Activated naive CD8-positive, alpha-beta T cell treated with anti-CD3 and anti-CD28 coated beads for 36 hours (primary cell): ENCODE measurements at regions not wholly inside any gene's neighbourhood (a gene's known extent, or its start where the extent isn't known, plus 50 kb on each side); places are given as distances from the start of the nearest gene placed in this dataset.

Experiments
- DNase-seq: peaks from one replicate; pipeline ENCODE4 v3.0.0; 2021
- H3K27ac Mint-ChIP-seq: one replicate; pipeline ENCODE4 v1.8.0; 2022; ENCODE audit warnings: mild to moderate bottlenecking, moderate library complexity, mixed read lengths
- H3K27me3 Mint-ChIP-seq: one replicate; pipeline ENCODE4 v1.8.0; 2022; ENCODE audit warnings: mild to moderate bottlenecking, mixed read lengths
- H3K36me3 Mint-ChIP-seq: one replicate; pipeline ENCODE4 v1.8.0; 2021; ENCODE audit warnings: mild to moderate bottlenecking, mixed read lengths
- H3K4me1 Mint-ChIP-seq: one replicate; pipeline ENCODE4 v1.8.0; 2021; ENCODE audit warnings: mixed read lengths
- H3K4me3 Mint-ChIP-seq: one replicate; pipeline ENCODE4 v1.8.0; 2022; ENCODE audit warnings: mild to moderate bottlenecking, moderate library complexity, mixed read lengths
- H3K9me3 Mint-ChIP-seq: one replicate; pipeline ENCODE4 v1.8.0; 2022; ENCODE audit warnings: mixed read lengths

DNA sequence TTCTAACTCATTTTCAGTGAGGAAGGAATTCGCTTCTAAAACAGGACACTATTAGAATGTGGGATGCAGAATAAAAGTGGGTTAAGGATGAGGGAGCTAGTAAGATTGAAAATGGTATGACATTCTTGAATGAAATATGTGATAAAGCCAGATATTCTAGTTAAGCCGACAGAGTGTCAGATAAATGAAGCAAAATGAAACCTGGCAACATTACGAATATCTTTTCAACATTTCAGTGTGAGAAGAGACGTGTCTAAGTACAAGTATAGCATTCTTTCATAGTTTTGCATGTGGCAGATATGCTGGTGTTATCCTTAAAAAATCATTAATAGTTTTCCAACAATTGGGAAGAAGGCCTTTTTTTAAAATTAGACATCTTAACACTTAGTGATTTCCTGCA lies 1101.4 kb downstream of the RPA4 start:
- Mint-ChIP-seq H3K9me3 (no peaks in the 10 kb centered on the region), H3K27ac (no peak overlapping the region)

DNA sequence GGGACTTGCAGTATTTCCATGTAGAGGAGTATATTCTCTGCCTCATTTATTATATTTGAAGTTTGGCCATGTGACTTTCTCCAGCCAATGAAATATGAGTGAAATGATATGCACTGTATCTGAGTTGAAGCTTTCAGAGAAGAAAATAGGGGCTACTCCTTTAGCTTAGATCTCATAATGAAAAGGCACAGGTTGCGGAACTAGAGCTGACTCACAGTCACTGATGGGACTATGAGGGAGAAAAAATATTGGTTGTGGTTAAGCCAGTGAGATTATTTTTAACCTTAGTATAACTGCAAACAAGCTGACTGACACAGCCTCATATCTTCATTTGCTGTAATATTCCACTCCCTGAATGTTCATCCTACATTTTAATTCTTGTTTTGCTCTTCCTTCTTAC lies 1104.3 kb downstream of the RPA4 start:
- no peak for DNase-seq
- Mint-ChIP-seq H3K4me1 (no peaks in the 10 kb centered on the region), H3K27me3 (no peaks in the 10 kb centered on the region), H3K27ac (no peak overlapping the region), H3K36me3 (no peaks in the 10 kb centered on the region), H3K9me3 (peaks cover 2% of the 10 kb centered on the region), H3K4me3 (no peak overlapping the region)

More for the DNA sequence above, 1101.4 kb downstream of the RPA4 start:
- Mint-ChIP-seq H3K27me3 (no peaks in the 10 kb centered on the region), H3K36me3 (no peaks in the 10 kb centered on the region), H3K4me1 (no peaks in the 10 kb centered on the region), H3K4me3 (no peak overlapping the region)
- no peak for DNase-seq

DNA sequence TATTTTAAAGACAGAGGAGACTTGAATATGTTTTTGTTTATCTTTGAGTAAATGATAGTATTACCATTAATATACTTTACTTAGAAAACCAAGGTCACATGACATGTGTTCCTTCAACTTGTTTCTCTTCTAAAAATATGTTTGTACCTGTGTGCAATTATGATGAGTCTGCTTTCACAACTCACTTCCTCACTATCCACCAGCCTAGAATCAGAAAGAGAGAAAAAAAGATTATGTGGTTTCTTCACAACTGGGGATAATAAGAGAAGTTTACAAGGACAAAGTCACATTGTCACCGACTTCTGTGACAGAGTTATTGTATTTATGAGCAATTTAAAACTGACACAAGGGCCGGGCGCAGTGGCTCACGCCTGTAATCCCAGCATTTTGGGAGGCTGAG lies 1112.1 kb downstream of the RPA4 start:
- no peak overlapping the region for H3K4me3 Mint-ChIP-seq

DNA sequence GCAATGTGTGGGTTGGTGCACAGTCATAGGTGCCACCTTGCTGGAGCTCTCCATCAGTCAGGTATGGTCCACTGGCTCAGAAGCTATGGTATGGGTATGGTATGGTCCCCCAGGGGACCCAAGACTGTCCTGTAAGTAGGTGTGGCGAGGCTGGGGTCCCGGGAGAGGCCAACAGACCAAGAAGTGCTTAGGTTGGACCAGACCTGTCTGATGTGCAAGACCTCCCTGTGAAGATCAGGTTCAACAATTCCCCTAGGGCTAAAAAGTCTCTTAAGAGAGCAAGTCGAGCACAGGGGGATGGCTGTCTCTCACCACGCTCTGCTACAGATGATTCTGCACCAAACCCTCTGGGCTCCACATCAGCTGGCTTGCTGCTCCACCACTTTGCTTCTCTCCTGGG lies 1145.0 kb downstream of the RPA4 start:
- Mint-ChIP-seq H3K9me3 (peaks cover 3% of the 10 kb centered on the region), H3K4me1 (no peaks in the 10 kb centered on the region), H3K27me3 (no peaks in the 10 kb centered on the region), H3K4me3 (no peak overlapping the region), H3K36me3 (no peaks in the 10 kb centered on the region), H3K27ac (no peak overlapping the region)
- DNase-seq: no peak

More for the DNA sequence above, 1112.1 kb downstream of the RPA4 start:
- no peaks in the 10 kb centered on the region for H3K4me1 Mint-ChIP-seq
- H3K36me3 Mint-ChIP-seq: no peaks in the 10 kb centered on the region
- H3K27ac Mint-ChIP-seq: no peak overlapping the region
- peaks cover 5% of the 10 kb centered on the region for H3K9me3 Mint-ChIP-seq
- no peak for DNase-seq
- H3K27me3 Mint-ChIP-seq: no peaks in the 10 kb centered on the region

DNA sequence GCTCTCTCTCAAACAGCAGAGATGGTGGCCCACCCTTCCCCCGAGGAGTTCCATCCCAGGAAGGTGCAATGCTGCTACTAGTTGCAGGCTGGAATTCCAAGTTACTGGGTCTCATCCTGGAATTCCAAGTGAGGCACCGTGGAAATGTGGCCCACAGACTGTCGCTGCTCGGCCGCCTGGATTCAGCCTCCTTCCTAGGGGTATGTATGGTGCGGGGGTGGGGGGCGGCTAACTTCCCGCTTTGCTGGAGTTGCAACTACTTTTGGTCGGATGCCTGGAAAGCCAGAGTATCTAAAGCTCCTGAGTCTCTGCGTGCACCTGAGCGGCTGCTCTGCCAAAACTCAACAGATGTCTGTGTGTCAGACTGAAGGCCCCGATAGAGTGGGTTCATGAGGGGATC lies 1146.2 kb downstream of the RPA4 start:
- no peaks in the 10 kb centered on the region for H3K27me3 Mint-ChIP-seq
- H3K4me3 Mint-ChIP-seq: no peak overlapping the region
- no peaks in the 10 kb centered on the region for H3K9me3 Mint-ChIP-seq
- no peak overlapping the region for H3K27ac Mint-ChIP-seq
- DNase-seq: no peak
- no peaks in the 10 kb centered on the region for H3K4me1 Mint-ChIP-seq
- no peaks in the 10 kb centered on the region for H3K36me3 Mint-ChIP-seq

DNA sequence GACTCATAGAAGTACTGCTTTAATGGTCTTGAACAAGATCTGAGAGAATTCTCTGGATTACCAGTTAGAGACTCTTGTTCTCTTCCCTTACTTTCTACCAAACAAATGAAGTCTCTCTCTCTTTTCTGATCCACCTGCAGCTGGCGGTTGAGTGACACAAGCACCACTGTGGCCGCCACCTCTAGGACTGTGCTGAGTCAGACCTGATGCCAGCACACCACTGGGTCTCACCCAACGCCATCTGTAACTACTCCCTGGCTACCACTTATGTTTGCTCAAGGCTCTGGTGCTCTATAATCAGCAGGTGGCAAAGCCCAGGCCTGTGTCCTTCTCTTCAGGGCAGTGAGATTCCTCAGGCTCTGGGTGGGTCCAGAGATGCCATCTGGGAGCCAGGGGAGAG lies 1173.5 kb downstream of the RPA4 start:
- Mint-ChIP-seq H3K4me3 (no peak overlapping the region), H3K9me3 (peaks cover 6% of the 10 kb centered on the region), H3K27ac (no peak overlapping the region), H3K4me1 (no peaks in the 10 kb centered on the region), H3K27me3 (no peaks in the 10 kb centered on the region), H3K36me3 (peaks cover 1% of the 10 kb centered on the region)
- no peak for DNase-seq

DNA sequence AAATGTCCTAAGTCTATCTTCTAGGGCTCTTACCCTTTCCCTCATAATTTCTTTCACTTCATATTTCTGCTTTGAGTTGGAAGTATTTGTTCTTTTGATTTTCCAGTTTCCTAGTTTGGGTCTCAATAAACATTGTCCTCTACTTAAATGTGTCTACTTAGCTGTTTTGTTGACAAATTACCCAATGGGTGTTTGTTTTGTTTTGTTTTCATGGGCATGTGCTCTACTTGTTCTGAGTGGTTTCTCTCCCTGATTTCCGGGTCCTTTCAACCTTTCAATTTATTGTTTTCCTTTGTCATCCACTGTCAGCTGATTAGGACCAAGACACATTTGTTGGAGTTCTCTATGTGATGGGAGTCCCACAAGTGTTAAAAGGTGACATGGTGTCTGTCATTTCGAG lies 1181.4 kb downstream of the RPA4 start:
- DNase-seq: no peak
- Mint-ChIP-seq H3K4me1 (no peaks in the 10 kb centered on the region), H3K36me3 (no peaks in the 10 kb centered on the region), H3K27me3 (no peaks in the 10 kb centered on the region), H3K4me3 (no peak overlapping the region), H3K9me3 (no peaks in the 10 kb centered on the region), H3K27ac (no peak overlapping the region)

DNA sequence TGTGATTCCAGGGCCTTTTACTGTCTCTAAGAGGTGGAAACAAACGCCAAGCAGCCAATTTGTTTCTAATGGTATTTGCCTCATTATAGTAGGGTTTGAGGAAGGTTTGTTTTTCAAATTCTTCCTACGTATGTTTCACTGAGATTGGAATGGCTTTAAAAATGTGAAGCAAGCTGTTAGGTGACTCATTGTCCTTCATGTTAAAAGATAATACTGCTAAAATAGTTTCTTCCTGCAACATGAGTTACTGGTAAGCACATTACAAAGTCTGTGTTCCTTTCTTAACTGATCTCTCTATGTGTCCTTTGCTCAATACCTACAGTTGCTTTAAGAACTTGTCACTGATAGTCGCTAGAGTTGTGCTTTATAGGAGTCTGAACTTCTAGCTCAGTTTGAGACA lies 1183.9 kb downstream of the RPA4 start:
- Mint-ChIP-seq H3K4me1 (no peaks in the 10 kb centered on the region), H3K36me3 (no peaks in the 10 kb centered on the region), H3K4me3 (no peak overlapping the region), H3K9me3 (no peaks in the 10 kb centered on the region), H3K27ac (no peak overlapping the region), H3K27me3 (no peaks in the 10 kb centered on the region)
- DNase-seq: no peak

DNA sequence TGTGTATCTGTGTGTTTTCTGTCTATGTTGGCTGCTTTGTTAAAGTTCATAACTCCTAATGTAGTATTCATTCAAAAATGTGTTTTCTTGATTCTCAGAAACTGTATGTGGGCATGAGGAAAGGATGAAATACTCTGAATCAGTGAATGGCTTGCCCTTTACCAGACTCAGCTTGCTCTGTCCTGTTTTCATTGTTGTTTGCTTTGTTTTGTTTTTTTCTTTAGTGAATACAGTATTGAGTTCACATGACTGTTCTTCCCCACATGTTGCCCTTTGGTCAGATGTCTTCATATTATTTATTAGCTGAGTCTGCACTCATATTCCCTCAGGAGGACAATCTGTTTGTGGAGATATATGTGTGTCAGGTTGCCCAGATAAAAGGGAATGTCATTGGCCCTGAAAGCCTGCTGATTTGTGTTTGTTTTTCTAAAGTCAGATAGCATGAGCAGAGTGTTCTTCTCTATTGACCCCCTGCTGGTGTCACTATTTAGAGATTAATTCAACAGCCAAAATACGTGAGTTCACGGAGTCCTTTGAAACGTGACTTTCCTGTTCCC lies 1184.4 kb downstream of the RPA4 start:
- no peaks in the 10 kb centered on the region for H3K36me3 Mint-ChIP-seq
- no peaks in the 10 kb centered on the region for H3K9me3 Mint-ChIP-seq
- no peak for DNase-seq
- no peaks in the 10 kb centered on the region for H3K4me1 Mint-ChIP-seq
- no peak overlapping the region for H3K27ac Mint-ChIP-seq
- H3K27me3 Mint-ChIP-seq: no peaks in the 10 kb centered on the region
- H3K4me3 Mint-ChIP-seq: no peak overlapping the region

DNA sequence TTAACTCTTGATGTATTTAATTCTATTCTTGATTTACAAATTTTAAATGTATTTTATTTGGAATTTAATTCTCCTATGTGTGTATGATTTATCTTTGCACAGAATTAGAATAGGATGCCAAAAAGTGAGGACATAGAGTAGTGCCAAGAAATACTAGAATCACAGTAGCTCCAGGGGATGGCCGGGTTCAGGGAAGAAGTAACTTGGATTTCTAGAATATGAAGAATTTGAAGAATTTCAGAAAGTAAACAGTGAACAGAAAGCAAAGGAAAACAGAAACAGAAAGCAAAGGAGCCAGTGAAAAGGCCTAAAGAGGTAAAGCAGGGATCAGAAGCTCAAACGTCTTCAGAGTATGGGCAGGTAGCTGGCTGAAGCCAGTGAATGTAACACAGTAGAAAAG lies 1187.6 kb downstream of the RPA4 start:
- H3K27me3 Mint-ChIP-seq: no peaks in the 10 kb centered on the region
- H3K4me3 Mint-ChIP-seq: no peak overlapping the region
- no peaks in the 10 kb centered on the region for H3K9me3 Mint-ChIP-seq
- no peaks in the 10 kb centered on the region for H3K36me3 Mint-ChIP-seq
- no peak overlapping the region for H3K27ac Mint-ChIP-seq
- DNase-seq: no peak
- H3K4me1 Mint-ChIP-seq: no peaks in the 10 kb centered on the region

DNA sequence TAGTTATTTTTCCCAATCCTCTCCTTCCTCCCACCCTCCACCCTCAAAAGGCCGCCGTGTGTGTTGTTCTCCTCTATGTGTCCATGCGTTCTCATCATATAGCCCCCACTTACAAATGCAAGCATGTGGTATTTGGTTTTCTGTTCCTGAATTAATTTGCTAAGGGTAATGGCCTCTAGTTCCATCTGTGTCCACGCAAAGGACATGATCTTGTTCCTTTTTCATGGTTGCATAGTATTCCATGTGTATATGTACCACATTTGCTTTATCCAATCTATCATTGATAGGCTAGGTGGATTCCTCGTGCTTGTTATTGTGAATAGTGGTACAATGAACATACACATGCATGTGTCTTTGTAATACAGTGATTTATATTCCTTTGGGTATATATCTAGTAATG lies 1193.7 kb downstream of the RPA4 start:
- no peaks in the 10 kb centered on the region for H3K36me3 Mint-ChIP-seq
- H3K9me3 Mint-ChIP-seq: peaks cover 2% of the 10 kb centered on the region
- H3K27ac Mint-ChIP-seq: no peak overlapping the region
- H3K4me3 Mint-ChIP-seq: no peak overlapping the region
- no peaks in the 10 kb centered on the region for H3K27me3 Mint-ChIP-seq
- no peak for DNase-seq
- no peaks in the 10 kb centered on the region for H3K4me1 Mint-ChIP-seq

DNA sequence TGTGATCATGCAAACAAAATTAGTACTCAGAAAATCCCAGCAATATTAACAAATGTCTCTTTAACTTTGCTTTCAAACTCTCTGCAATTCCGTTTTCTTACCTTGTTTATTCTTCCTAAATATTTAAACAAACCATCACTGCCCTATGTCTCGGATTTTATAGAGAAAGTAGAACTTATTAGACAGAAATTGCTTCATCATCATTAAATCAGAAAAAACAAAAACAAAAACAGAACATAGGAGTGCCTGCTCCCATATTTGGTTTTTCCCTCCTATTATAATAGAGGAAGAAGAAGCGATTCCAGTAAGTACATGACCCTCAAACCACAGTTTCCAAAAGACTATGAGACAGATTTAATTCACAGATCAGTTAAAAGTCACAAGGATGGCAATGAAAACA lies 1228.0 kb downstream of the RPA4 start:
- no peak overlapping the region for H3K27ac Mint-ChIP-seq
- no peaks in the 10 kb centered on the region for H3K4me1 Mint-ChIP-seq
- DNase-seq: no peak
- H3K36me3 Mint-ChIP-seq: no peaks in the 10 kb centered on the region
- no peak overlapping the region for H3K4me3 Mint-ChIP-seq
- H3K9me3 Mint-ChIP-seq: no peaks in the 10 kb centered on the region
- no peaks in the 10 kb centered on the region for H3K27me3 Mint-ChIP-seq

DNA sequence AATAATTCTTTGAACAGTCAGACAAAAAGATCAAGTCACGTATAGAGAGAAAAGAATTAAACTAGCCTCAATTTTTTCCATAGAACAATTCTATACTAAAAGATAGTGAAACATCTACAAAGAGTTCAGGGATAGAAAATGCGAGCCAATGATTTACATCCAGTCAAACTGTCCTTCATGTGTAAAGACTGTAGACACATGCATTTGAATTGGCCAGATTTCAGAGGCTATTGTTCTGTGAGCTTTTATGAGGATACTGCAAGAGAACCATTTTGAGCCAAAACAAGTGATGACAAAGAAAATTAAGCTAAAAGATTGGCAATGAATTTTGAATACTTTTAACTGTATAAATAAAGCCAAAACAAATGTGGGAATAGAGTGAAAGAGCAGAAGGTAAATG lies 1230.3 kb downstream of the RPA4 start:
- Mint-ChIP-seq H3K27me3 (no peaks in the 10 kb centered on the region), H3K27ac (no peak overlapping the region), H3K4me3 (no peak overlapping the region), H3K4me1 (no peaks in the 10 kb centered on the region), H3K9me3 (no peaks in the 10 kb centered on the region), H3K36me3 (no peaks in the 10 kb centered on the region)
- DNase-seq: no peak

DNA sequence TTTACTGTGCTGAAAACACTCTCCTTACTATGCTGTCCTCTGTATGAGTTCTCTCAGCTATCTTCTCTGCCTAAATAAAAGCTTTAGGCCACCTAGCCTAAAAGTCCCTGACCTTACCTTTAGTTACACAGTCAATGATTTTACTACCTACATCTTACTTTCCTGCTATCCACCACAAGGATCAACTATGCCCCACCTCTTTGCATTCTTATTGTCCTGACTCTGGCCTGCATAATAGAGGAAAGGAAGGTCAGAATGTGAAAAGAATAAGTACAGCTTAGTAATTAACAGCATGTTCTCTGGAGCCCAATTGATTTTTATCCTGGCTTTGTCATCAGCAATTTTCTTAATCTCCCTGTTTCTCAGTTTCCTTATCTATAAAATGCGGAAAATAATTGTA lies 1257.8 kb downstream of the RPA4 start:
- Mint-ChIP-seq H3K27ac (no peak overlapping the region), H3K27me3 (no peaks in the 10 kb centered on the region), H3K36me3 (no peaks in the 10 kb centered on the region), H3K4me1 (no peaks in the 10 kb centered on the region), H3K4me3 (no peak overlapping the region), H3K9me3 (peaks cover 4% of the 10 kb centered on the region)
- no peak for DNase-seq

DNA sequence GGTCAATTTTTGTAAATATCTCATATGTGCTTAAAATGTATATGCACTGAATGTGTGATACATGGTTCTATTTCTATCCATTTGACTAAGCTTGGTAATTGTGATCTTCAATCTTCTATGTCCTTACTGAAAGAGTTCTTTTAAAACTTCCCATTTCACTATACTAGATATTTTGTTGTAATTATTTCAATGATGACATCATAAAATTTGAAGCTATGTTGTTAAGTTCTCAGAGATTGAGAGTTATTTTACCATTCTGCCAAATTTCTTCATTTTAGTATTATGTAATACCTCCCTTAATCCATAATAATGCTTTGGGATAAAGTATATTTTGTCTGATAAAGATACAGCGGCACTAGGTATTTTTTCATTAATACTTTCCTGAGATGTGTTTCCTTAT lies 1307.3 kb downstream of the RPA4 start:
- H3K9me3 Mint-ChIP-seq: peaks cover 1% of the 10 kb centered on the region
- no peaks in the 10 kb centered on the region for H3K36me3 Mint-ChIP-seq
- H3K27ac Mint-ChIP-seq: no peak overlapping the region
- H3K4me3 Mint-ChIP-seq: no peak overlapping the region
- no peaks in the 10 kb centered on the region for H3K4me1 Mint-ChIP-seq
- no peaks in the 10 kb centered on the region for H3K27me3 Mint-ChIP-seq
- DNase-seq: no peak

DNA sequence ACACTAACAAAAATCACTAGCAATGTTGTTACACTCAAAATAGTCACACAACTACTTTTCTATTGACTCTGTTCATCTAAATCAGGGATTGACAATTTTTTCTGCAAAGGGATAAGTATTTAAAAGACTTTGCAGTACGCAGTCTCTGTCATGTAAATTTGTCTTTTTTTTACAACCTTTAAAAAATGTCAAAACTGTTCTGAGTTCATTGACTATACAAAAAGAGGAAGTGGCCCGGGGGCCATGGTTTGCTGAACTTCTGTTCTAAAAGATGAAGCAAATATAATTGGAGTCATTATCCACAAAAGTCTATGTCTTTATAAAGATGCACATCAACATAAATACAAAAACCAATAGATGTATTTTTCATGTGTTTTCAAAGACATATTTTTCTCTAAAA lies 1310.3 kb downstream of the RPA4 start:
- Mint-ChIP-seq H3K4me3 (no peak overlapping the region), H3K9me3 (peaks cover 1% of the 10 kb centered on the region), H3K36me3 (no peaks in the 10 kb centered on the region), H3K4me1 (no peaks in the 10 kb centered on the region), H3K27ac (no peak overlapping the region), H3K27me3 (no peaks in the 10 kb centered on the region)
- no peak for DNase-seq

DNA sequence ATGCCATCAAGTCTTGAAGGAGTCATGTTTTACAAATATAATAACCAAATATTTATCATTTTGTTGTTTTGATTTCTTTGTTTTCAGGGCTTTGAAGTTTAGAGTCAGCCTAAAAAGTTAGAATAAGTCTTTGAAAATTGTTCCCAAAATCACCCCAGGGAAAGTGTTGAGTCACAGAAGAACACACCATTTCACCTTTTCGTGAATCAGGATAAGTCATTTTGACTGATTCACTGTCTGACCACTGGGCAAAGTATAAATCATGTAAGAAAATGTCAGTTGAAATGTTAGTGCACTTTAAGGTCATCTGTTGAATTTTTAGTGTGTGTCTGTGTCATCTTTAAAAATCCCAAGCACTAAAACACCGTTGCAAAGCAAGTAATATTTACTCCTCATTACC lies 1320.1 kb downstream of the RPA4 start:
- Mint-ChIP-seq H3K36me3 (no peaks in the 10 kb centered on the region), H3K27me3 (no peaks in the 10 kb centered on the region), H3K4me3 (no peak overlapping the region), H3K4me1 (no peaks in the 10 kb centered on the region), H3K27ac (no peak overlapping the region), H3K9me3 (no peaks in the 10 kb centered on the region)
- DNase-seq: no peak
